ENCODE measurements at regions not wholly inside any gene's neighbourhood (a gene's known extent, or its start where the extent isn't known, plus 50 kb on each side); places are given as distances from the start of the nearest gene placed in this dataset.

DNA sequence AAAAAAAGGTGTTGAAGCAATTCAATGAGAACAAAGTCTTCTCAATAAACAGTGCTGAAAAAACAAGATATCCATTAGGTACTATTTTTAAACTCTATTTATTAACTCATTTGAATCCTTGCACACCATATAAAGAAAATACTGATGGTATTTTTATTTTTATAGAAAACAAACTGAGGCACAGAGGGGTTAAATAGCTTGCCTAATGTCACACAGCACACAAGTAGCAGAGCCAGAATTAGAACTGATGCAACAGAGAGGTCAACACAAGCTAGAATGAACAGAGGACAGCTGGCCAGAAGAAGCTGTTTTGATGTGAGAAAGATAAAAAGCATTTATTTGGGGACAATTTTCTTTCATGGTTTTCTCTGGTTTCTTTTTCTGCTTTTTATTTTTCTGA, 99.4 kb upstream of the RGPD4 start:
- Histone ChIP-seq H4K20me1 (ENCODE audit: insufficient read depth, low read length) (no peaks in the 10 kb centered on the region), H2AFZ (ENCODE audit: low read depth, low read length) (no peak overlapping the region), H3K27ac (ENCODE audit: low read length) (no peak overlapping the region), H3K9ac (ENCODE audit: low read length) (no peak overlapping the region), H3K4me2 (ENCODE audit: low read length) (no peak overlapping the region), H3K4me3 (ENCODE audit: low read length) (no peak overlapping the region), H3K36me3 (replicated peaks; ENCODE audit: low read depth, low read length) (no peaks in the 10 kb centered on the region), H3K79me2 (ENCODE audit: low read length) (no peaks in the 10 kb centered on the region), H3K4me1 (ENCODE audit: low read length) (no peaks in the 10 kb centered on the region), H3K27me3 (ENCODE audit: low read depth, low read length) (no peaks in the 10 kb centered on the region), H3K9me3 (ENCODE audit: insufficient read depth, low read length) (no peaks in the 10 kb centered on the region)
- TF ChIP-seq EZH2phosphoT487 (IDR thresholded peaks at IDR 0.05; ENCODE audit: low read depth): no peak
- TF ChIP-seq, protein P1, sequence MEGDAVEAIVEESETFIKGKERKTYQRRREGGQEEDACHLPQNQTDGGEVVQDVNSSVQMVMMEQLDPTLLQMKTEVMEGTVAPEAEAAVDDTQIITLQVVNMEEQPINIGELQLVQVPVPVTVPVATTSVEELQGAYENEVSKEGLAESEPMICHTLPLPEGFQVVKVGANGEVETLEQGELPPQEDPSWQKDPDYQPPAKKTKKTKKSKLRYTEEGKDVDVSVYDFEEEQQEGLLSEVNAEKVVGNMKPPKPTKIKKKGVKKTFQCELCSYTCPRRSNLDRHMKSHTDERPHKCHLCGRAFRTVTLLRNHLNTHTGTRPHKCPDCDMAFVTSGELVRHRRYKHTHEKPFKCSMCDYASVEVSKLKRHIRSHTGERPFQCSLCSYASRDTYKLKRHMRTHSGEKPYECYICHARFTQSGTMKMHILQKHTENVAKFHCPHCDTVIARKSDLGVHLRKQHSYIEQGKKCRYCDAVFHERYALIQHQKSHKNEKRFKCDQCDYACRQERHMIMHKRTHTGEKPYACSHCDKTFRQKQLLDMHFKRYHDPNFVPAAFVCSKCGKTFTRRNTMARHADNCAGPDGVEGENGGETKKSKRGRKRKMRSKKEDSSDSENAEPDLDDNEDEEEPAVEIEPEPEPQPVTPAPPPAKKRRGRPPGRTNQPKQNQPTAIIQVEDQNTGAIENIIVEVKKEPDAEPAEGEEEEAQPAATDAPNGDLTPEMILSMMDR (IDR thresholded peaks at IDR 0.05; ENCODE audit: low read depth, low read length): no peak

DNA sequence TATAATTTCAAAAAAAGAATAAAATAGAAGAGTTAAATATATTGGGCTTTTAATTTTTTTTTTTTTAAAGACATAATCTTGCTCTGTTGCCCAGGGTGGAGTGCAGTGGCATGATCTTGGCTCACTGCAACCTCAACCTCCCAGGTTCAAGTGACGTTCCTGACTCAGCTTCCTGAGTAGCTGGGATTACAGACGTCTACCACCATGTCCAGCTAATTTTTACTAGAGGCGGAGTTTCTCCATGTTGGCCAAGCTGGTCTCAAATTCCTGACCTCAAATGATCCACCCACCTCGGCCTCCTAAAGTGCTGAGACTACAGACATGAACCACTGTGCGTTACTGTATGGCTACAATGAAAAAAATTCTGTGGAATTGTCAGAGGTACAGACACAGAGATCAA, 98.1 kb upstream of the RGPD4 start:
- Histone ChIP-seq H4K20me1 (ENCODE audit: insufficient read depth, low read length) (no peaks in the 10 kb centered on the region), H3K4me2 (ENCODE audit: low read length) (no peak overlapping the region), H2AFZ (ENCODE audit: low read depth, low read length) (no peak overlapping the region), H3K27me3 (ENCODE audit: low read depth, low read length) (no peaks in the 10 kb centered on the region), H3K36me3 (replicated peaks; ENCODE audit: low read depth, low read length) (no peaks in the 10 kb centered on the region), H3K79me2 (ENCODE audit: low read length) (no peaks in the 10 kb centered on the region), H3K9me3 (ENCODE audit: insufficient read depth, low read length) (no peaks in the 10 kb centered on the region), H3K4me3 (ENCODE audit: low read length) (no peak overlapping the region), H3K27ac (ENCODE audit: low read length) (no peak overlapping the region), H3K4me1 (ENCODE audit: low read length) (no peaks in the 10 kb centered on the region), H3K9ac (ENCODE audit: low read length) (no peak overlapping the region)
- no peak for TF ChIP-seq EZH2phosphoT487 (IDR thresholded peaks at IDR 0.05; ENCODE audit: low read depth)
- TF ChIP-seq, protein P1 (IDR thresholded peaks at IDR 0.05; ENCODE audit: low read depth, low read length): no peak

DNA sequence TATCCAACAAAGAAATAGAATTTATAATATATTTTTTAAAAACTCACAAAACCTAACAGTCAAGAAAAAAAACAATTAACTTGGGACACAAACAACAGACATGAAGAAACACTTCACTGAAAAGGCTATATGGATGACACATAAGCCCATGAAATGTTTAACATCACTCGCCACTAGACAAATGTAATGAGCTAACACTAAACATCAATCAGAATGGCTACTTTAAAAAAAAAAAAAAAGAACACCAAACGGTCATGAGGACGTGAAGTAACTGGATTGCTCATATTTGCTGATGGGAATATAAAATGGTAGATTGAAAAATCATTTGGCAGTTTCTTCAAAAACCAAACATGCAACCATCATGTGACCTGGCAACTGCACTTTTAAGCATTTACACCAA, 97.3 kb upstream of the RGPD4 start:
- no peaks in the 10 kb centered on the region for H3K9me3 ChIP-seq (ENCODE audit: insufficient read depth, low read length)
- H3K79me2 ChIP-seq (ENCODE audit: low read length): no peaks in the 10 kb centered on the region
- H2AFZ ChIP-seq (ENCODE audit: low read depth, low read length): no peak overlapping the region
- H3K9ac ChIP-seq (ENCODE audit: low read length): no peak overlapping the region
- H3K4me1 ChIP-seq (ENCODE audit: low read length): no peaks in the 10 kb centered on the region
- no peak overlapping the region for H3K4me3 ChIP-seq (ENCODE audit: low read length)
- H3K4me2 ChIP-seq (ENCODE audit: low read length): no peak overlapping the region
- no peaks in the 10 kb centered on the region for H3K27me3 ChIP-seq (ENCODE audit: low read depth, low read length)
- no peaks in the 10 kb centered on the region for H4K20me1 ChIP-seq (ENCODE audit: insufficient read depth, low read length)
- H3K27ac ChIP-seq (ENCODE audit: low read length): no peak overlapping the region
- TF ChIP-seq, protein P1 (IDR thresholded peaks at IDR 0.05; ENCODE audit: low read depth, low read length): no peak
- TF ChIP-seq EZH2phosphoT487 (IDR thresholded peaks at IDR 0.05; ENCODE audit: low read depth): no peak
- H3K36me3 ChIP-seq (replicated peaks; ENCODE audit: low read depth, low read length): no peaks in the 10 kb centered on the region

DNA sequence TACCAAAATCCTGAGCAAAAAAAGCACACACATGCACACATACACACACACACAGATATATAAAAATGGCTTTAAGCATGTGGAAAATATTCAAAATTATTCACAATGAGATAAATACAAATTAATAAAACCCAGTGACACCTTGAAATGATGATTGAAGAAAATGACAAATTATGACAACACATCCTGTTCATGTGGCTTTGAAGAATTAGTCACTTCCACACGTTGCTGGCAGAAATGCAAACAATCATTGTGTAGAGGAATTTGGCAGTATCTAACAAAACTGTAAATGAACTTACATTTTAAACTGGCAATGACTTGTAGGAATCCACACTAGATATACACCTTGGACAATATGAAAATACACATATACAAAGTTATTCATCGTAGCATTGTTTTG, 95.8 kb upstream of the RGPD4 start:
- no peak overlapping the region for H3K4me3 ChIP-seq (ENCODE audit: low read length)
- no peak overlapping the region for H3K9ac ChIP-seq (ENCODE audit: low read length)
- no peak overlapping the region for H3K4me2 ChIP-seq (ENCODE audit: low read length)
- TF ChIP-seq, protein P1 (IDR thresholded peaks at IDR 0.05; ENCODE audit: low read depth, low read length): no peak
- TF ChIP-seq EZH2phosphoT487 (IDR thresholded peaks at IDR 0.05; ENCODE audit: low read depth): no peak
- H3K27me3 ChIP-seq (ENCODE audit: low read depth, low read length): no peaks in the 10 kb centered on the region
- no peaks in the 10 kb centered on the region for H3K9me3 ChIP-seq (ENCODE audit: insufficient read depth, low read length)
- H3K79me2 ChIP-seq (ENCODE audit: low read length): no peaks in the 10 kb centered on the region
- H3K36me3 ChIP-seq (replicated peaks; ENCODE audit: low read depth, low read length): no peaks in the 10 kb centered on the region
- H2AFZ ChIP-seq (ENCODE audit: low read depth, low read length): no peak overlapping the region
- H4K20me1 ChIP-seq (ENCODE audit: insufficient read depth, low read length): no peaks in the 10 kb centered on the region
- H3K4me1 ChIP-seq (ENCODE audit: low read length): no peaks in the 10 kb centered on the region
- H3K27ac ChIP-seq (ENCODE audit: low read length): no peak overlapping the region
